GM18909 (cell line): ENCODE measurements at regions not wholly inside any gene's neighbourhood (a gene's known extent, or its start where the extent isn't known, plus 50 kb on each side); places are given as distances from the start of the nearest gene placed in this dataset.

Experiments
- ATAC-seq: cut with Tn5 transposase; IDR thresholded peaks from one replicate; pipeline ENCODE4 v1.9.1; 2021; ENCODE audit warnings: mild to moderate bottlenecking; ENCODE audit not compliant: unreplicated experiment, poor library complexity

DNA sequence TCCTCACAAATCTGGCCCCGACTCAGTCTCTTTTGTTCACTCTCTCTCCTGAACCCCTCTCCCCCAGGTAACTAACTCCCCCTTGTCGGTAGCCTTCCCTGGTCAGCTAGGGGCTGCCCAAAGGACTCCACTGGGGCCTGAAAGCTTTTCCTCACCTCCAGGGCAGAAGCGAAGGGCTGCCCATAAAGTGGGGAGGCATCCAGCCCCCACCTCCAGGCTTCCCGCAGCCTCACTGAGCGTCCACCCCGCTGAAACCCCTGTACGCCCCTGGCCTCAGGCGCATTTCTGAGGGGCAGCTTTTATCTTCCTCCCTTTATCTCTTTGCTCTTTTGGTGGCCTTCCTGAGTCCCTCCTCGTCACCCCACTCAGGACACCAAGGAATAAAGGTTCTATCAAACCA, 249.3 kb downstream of the CYP26B1 start:
- ATAC-seq, result no peak

DNA sequence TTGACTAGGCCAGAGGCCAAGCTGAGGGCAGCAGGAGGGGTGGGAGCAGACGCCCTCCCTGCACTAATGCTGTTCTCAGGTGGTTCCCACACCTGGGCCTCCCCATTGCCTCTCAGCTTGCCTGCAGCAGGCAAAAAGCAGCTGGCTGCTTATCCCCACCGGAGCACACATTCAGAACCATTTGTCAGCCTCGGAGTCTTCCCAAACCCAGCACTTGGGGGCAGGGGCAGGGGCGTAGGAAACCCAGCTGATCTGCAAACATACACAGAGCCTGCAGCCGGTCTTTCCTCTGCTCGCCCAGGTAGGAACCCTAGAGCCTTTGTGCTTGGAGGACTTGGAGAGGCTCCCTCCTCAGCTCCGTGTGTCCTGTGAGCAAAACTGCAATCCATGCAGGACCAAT, 249.8 kb downstream of the CYP26B1 start:
- ATAC-seq, result no peak

DNA sequence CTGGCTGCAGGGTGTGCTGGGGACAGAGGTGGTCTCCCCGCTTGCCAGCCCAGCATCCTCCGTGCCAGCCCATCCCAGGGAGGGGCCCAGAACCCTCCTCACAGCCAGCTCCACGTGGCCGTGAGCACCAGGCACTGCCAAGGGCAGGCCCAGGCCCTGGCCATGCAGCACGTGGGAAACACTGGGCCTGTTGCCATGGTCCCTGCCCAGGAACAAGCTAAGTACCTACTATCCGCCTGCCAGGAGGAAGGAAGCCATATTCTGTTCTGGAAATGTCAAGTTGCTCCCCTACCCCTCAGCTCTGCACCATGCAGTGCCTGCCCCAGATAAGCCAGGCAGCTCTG, 250.6 kb downstream of the CYP26B1 start:
- no peak for ATAC-seq

DNA sequence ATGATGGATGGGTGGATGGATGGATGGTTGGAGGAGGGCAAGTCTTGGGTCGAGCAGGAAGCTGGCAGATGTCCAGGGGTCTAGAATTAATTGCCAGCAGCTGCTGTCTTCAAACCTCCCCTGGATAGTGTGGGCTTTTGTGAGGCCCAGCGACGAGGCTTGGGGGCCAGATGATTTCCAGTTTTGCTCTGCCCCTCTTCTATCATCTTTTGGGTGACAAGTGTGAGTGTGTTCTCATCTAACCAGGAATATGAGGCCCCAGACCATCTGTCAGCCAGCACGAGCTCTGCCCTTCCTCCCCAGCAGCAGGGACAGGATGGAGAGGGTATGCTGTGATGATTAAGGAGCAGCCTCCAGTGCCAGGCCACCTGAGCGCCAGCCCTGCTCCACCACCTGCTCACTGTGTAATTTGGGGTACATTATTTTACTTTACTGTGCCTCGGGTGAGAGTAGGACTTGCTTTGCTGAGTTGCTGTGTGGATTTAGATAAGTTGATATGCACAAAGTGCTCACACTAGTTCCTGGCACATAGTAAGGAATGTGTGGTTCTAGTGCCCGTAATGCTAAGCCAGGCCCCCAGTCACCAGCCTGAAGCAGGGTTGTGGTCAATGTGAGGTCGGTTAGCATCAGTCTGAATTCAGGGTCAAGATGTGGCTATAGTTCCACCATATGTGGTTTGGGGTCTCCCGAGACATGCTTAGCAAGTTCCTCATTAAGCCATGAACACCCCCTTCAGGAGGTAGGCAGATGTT, 251.1 kb downstream of the CYP26B1 start:
- no peak for ATAC-seq

DNA sequence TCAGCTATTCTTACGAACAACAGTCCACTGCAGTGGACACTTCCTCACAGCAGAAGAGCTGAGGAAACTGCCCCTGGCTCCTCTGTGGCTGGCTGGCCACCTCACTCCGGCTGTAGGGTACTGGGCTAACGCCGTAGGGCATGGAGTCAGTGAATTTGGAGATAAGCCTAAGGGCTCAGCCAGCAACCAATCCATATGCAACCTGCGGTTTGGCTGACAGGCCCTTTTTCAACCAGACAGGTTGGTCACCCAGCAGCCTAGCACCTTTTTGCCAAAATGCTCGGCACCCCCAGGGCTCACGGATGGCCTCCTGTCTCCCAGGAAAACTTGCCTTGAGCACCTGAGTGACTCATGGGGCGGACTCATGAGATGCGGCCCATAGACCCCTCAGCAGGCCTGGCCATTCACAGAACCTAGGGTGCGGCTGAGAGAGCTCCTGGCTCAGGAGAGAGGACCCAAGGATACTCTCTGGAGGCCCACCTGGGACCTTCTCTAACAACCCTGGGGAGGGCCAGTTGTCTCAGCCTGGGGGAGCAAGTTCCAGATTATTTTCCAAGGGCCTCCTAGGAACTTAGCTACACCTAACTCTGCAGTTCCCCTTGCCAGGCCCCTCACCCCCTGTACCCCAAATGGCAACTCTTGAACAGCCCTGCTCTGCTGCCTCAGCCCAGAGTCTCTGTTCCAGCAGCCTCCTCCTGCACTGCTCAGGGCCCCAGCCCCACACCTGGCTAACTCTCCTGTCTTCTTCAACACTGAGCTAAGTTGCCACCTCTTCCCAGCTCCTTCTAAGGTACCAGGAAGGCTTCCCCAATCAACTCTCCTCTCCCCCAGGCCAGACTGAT, 252.1 kb downstream of the CYP26B1 start:
- no peak for ATAC-seq

DNA sequence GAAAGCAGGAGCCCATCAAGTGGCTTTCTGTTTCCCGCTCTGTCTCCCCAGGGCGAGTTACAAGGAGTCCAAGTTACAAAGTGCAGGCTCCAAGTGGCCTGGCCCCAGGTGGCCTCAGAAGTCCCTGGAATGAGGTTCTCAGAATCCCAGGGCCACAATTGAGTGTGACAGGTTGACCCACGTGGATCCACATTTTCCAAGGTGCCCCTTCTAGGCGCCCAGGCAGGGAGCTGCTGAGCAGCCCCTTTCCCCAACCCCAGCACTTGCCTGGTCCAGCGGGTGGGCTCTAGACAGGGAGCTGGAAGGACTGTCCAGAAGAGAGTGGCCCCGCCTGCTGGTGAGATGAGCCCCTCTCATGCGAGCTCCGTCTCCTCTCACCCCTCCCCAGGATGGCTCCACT, 253.4 kb downstream of the CYP26B1 start:
- no peak for ATAC-seq

DNA sequence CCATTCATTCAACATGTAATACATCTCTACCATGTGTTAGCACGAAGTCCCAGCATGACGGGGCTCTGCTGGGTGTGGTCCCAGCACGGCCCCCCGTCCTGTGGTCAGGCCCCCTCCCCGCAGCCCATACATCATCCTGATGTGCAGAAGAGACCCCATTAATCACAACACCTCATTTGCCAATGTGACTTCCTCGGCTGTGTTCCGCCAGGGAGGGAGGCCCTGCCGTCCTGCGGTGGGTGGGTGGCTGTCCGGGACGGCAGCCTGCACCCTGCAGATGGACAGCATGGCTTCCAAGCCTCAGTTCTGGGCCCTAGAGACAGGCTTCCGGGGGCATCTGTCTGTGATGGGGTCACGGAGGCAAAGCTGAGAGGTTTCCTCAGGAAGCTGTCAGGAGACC, 254.0 kb downstream of the CYP26B1 start:
- no peak for ATAC-seq

DNA sequence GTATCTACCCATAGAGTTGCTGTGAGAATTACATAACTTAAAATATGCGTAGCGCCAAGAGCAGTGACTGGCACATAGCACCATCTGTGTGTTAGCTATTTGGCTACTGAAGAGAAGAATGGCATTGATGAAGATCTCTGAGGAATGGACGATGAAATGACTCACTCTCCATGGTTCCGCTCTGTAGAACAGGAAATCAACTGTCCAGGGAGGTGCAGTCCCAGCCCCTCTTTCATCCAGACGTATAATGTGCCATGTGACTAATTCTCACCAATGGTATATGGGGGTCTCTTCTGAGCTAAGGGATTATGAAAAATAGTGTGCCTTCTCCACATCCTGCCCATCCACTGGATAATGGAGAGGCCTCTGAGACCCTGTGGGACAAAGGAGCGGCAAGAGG, 254.8 kb downstream of the CYP26B1 start:
- no peak for ATAC-seq

DNA sequence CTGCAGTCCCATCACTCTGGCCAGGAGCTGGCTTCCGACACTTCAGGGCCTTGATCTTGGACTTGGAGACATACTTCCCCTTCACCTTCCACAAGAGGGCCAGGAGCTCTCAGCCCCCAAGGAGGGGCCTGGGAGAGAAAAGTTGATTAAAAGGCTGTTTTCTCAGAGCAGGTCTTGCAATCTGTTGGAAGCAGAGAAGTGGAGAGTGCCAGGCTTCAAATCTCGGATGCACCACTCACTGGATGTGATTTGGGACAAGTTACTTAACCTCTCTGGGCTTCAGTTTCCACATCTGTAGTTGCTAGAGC, 255.3 kb downstream of the CYP26B1 start:
- ATAC-seq, result no peak

DNA sequence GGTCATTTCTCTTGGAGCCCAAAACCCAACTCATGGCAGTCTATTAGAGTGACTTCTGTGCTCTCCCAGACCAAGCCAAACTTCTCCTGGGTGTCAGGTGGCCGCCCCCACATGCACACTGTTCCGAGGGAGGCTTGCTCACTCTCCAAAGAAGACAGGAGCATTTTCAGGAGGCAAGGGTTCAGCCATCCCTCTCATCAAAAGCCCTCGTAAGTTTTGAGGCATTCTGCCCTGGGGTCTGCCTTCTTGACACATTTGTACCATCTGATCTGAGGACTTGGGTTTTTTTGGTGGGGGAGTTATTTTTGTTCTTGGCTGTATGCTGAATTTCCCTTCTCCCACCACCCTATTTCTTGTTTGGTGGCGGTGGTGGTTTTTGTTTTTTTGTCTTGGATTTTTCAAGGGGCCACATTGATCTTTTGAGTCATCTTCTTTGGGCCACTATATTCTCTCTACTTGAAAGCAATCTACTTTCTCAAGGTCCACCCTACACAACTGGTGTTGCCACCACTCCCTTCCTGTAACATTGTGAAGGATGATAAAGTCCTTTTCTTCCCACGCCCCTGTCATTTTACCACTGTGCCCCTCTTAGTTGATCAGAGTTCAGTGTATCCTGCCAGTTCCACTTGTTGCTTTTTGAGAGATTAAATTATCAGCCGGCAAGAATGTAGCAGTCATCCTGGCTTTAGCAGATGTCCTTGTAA, 255.8 kb downstream of the CYP26B1 start:
- no peak for ATAC-seq

DNA sequence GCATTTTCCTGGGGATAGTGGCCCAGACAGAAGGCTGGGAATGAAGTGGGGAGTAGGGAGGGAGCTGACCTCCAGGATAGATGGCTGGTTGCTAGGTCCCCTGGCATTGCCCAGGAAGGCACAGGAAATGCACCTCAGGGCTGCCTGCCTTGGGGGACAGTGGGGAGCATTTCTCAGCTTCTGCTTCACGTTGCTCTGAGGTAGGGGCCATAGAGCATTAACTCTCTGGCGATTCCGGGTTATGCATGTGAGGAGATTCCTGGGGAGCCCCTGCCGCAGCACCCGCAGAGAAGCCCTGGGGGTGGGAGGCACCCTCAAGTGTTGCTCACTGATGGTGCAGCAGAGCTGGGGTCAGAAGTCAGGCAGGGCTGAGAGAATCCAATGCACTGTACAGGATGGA, 256.5 kb downstream of the CYP26B1 start:
- ATAC-seq, result no peak

DNA sequence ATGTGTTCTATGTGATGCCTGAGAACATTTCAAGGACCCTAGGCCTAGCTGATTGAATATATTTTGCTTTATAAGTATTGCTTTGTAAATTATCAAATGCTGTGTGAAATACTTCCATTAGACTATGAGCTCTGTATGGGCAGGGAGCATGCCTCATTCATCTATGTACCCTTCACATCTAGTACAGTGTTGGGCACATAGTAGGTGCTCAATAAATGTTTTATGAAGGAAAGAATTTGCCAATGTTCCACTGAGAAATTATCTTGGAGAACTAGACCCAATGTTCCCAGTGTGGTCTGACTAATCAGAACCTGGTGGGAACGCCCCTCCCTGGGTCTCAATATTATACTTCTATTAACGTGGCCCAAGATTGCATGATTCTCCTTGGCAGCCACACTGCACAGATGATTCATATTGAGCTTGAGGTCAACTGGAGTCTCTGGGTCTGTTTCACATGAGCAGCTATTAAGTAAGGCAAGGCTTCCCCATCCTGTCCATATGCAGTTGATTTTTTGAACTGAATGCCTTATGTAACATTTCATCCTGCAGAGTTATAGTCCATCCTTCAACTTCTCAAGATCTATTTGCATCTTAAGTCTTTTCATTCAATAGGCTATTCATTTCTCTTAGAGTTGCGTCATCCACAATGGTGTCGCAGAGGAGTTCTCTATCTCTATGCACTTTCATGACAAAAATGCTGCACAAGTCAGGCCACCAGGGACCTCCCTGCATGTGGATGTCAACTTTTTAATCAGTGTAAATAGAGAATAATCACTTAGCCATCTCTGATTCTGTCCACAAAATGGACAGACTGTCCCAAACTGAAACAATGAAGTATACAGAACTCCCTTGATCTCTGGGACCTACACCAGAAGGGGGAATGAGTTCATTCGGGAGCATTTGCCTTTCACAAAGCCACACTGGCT, 257.6 kb downstream of the CYP26B1 start:
- ATAC-seq, result no peak

DNA sequence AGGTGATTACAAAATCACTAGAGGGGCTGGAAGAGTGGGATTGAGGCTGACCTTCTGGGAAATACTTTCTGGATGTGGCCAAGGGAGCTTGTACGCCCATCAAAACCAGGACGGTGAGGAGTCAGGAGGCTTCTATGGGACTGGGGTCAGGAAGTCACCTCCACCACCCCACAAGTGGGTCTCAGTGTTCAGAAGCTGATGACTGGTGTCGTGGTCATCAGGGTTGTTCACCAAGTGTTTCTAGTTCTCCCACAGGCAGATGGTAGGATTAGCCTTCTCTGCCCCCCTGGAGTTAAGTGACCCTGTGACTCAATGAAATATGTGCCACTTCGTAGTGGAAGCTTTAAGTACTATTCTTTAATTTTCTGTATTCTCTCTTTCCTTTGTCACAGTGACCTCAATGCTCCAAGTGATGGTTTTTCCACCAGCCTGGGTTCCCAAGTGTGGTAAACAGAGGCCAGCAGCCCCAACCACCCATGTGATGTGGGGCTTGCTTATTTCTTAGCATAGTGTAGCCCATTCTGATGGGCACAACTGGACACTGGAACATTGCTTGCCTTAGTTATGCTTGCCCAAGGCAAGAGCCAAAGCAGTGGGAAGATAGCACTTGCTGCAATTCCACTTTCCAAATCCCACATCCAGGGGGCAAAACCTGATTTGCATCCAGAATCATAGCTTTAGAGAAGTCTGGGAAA, 258.8 kb downstream of the CYP26B1 start:
- no peak for ATAC-seq

DNA sequence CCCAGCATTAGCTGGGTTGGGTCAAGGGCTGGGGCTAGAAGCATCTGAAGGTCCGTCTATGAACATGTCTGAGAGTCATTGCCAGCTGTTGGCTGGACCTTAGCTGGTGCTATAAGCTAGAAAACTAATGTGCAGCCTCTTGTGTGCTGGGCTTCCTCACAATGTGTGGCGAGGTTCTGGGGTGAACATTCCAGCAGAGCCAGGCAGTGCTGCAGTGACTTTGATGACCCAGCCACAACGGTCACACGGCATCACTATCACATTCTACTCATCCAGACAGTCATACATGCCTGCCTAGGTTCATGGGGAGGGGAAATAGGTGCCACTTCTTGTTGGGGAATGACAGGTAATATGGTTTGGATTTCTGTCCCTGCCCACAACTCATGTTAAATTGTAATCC, 260.5 kb downstream of the CYP26B1 start:
- no peak for ATAC-seq

DNA sequence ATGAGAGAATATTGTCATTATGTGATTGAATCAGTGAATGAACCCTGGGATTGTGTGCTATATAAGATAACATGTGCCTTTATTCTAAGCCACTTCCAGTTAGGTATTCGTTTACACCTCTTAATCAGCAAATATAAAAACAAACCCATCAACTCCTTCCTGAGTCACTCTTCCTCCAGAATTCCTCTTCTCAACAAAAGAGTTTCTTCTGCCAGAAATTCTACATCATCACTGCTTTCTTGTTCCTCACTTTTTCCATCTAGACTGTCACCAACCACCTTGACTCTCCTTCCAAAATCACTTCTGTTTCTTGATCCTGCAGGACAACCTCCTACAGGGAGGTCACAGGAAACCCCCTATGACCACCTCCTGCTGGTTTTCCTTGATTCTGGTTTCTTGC, 261.4 kb downstream of the CYP26B1 start:
- ATAC-seq, result no peak

DNA sequence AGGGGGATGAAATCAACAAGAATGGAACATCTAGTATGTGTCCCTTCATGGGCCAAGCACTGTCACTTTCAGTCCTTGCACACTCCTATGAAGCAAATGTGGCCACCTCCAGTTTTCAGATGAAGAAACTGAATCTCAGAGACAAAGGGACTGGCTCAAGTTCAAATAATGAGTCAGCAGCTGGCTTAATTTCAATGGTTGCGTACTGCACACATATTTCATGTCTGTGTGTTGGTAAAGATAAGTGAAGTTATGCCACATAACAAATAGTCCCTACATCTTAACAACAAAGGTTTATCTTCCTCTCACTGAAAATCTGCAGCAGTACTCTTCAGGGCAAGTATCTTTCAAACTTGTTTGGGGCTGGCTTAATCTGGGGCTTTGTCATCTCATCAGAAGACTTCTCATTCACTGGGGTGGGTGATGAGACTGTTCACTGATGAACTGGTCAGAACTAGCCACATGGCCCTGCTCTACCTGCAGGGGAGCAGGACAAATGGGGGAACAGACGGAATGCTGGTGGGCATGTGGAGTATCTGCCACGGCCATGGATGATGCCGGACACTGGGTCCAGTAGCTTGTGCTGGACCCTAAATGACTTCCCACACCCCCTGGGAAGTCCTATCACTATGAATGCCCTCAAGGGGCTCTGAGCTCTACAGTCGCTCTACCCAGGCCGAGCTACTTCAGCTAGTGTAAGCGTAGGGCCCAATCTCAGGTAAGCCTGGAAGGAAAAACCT, 263.2 kb downstream of the CYP26B1 start:
- ATAC-seq, result no peak

DNA sequence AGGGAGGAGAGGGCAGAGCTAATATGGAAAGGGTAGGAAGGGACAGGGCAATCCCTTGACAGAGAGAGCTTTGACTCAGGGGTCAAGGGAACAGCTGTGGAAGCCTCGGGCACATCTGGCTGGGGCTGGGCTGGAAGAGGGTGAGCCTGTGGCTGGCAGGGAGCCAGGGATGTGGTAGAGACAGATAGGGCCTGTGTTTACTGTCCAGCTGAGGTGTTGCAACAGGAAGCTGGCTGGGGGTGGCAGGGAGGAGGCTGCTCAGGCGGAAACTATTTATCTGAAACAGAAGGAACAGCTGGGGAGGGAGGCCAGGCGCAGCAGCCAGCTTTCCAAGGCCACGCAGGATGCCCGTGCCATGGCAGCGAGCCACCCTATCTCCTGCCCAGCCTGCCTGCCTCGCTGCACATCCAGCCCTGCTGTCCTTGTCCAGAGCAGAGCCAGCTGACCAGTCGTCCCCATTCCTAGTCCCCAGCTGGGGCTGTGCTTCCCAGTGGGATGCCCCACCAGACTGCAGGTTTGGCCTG, 264.7 kb downstream of the CYP26B1 start:
- ATAC-seq, result no peak

DNA sequence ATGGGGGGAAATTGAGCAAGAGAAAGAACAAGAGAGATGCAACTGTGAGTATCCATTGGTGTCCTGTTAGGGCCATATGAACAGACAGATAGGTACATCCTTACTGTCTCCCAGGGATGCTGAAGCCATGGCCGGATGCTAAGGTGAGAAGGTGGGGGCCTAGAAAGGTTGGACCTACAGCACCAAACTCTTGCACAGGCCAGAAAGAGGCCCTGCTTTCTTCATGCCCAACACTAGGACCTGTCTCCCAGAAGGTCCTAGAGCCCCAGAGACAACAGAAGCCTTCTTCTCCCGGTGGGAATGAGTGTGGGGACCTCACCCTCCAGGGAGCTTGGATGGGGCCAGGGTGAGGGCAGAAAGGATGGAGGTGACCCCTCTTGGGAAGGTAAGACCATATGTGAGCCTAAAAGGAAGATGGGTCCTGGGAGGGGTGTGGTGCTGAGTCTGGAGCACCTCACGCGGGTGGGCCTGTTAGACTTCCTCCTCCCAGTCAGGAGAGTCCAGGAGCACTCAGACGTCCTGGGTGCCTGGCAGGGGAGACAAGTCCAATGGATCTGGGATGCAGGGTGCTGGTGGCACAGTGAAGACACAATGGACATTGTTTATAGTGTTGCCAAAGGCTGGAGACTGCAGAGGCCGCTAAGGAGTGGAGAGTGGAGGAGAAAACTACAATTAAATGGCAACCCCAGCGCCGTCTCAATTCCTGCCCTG, 265.3 kb downstream of the CYP26B1 start:
- ATAC-seq, result no peak
